ENCODE measurements at regions not wholly inside any gene's neighbourhood (a gene's known extent, or its start where the extent isn't known, plus 50 kb on each side); places are given as distances from the start of the nearest gene placed in this dataset.
A peak's percentile ranks its signal among the peaks of the same experiment; 100 is the strongest.

DNA sequence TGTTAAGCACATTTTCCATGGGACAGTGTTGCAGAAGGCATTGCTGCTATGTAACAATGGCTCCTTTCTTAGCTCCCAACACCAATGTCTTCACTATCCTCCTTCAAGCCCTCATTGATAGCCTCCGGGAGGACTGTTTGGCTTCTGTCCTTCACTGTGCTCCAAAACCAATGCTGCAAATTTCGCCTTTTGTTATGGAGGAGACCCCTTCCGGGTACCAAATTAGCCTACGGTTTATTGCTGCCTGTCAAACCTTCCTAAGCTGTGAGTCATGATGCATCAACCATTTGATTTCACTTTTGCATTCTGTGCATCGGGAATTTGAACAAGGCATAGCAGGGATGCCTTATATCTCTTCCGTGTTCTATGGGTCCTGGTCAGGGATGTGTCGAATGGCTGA lies 432.9 kb downstream of the GATA3 start:
- no peak for DNase-seq (ENCODE audit: low spot score)

DNA sequence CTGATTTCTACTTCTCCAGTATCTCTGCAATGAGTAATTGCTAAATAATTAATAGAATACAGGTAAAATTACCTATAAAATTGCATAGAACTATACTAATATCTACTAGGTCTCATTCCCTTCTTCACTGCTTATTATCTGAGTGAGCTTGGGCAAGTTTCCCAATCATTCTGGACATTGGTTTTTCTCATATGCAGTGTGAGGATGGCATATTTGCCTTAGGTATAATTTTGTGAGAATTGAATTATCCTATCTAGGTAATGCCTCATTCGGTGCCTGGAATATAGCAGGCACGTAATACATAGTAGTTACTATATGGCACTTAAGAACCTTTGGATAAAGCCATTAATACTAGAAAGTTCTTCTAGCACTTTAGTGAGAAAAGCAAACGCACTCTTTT lies 434.7 kb downstream of the GATA3 start:
- no peak for DNase-seq (ENCODE audit: low spot score)

DNA sequence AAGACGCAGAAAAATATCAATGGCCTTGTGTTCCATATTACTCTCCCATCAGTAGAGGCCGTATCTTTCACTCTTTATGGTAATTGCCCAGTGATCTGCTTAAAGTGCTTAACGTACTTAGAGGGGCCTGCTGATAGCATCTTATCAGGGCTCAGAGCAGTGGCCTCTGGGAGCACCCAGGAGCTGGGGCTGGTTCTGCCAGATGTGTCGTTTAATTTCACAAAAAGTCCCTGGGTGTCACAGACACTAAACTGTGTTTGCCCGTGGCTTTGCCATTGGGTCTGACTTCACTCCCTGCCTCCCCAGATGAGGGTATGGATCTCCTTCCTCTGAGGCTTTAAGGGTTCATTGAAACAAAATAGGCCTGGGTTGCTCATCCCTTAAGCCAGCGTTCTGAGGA lies 435.3 kb downstream of the GATA3 start:
- no peak for DNase-seq (ENCODE audit: low spot score)

DNA sequence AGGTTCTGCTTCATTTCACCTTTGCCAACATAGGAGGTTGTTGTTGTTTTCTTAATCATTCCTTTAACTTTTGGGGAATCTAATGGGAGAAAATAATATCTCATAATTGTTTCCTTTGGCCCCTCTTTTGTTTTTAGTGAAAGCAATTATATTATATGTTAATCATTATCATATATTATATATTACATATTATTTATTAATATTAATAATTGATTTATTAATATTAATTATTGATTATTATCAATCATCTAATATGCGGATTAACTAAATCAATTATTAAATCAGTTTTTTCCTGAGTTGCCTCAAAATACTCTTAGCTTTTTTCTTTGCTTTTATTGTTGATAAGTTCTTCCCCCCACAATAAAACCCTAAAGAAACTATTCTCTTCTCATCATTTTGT lies 443.8 kb downstream of the GATA3 start:
- no peak for DNase-seq (ENCODE audit: low spot score)

DNA sequence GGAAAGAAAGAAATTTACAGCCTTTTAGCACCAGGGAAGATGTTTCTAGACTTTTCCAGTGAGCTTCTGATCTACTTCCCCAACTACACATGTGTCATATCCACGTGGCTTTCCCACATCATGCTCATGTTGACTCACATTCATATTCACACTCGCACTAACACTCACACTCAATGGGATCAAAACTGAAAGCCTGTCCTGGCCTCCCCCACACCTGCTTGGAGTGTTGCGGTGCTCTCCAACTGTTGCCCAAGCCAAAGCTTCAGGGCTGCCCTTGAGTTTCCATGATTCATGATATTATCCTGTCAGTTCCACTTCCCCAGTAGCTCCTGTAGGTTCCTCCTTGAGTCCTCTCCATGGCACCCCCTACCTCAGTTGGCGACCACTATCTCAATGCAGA lies 444.4 kb downstream of the GATA3 start:
- DNase-seq (ENCODE audit: low spot score): no peak

DNA sequence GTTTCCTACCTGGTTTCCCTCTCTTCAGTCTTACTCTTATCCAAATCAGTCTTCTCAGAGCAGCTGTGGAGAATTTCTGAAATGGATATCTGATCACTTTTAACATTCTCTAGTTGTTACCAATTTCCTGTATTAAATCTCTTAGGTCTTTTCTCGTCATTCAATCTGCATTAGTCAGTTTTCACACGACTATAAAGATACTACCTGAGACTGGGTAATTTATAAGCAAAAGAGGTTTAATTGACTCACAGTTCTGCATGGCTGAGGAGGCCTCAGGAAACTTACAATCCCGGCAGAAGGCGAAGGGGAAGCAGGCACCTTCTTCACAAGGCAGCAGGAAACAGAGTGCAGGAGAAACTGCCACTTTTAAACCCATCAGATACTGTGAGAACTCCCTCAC lies 444.8 kb downstream of the GATA3 start:
- DNase-seq (ENCODE audit: low spot score): no peak

DNA sequence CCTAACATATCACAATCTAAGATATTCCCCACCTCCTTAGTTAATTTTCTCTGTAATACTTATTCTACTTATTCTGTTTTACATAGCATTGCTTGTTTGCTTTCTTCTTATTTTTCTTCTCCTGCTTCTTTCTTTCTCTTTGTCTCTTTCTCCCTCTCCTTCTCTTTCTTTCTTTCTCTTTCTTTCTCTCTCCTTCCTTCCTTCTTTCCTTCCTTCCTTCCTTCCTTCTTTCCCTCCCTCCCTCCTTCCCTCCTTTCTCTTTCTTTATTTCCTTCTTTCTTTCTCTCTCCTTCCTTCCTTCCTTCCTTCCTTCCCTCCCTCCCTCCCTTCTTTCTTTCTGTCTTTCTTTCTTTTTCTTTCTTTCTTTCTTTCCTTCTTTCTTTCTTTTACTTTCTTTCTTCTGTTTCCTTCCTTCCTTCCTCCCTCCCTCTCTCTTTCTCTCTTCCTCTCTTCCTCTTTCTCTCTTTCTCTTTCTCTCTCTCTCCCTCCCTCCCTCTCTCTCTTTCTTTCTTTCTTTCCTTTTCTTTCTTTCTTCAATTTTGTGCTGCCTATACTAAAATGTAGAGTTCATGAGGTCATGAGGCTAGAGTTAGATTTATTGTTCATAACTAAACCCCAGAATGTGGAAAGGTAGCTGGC lies 445.4 kb downstream of the GATA3 start:
- no peak for DNase-seq (ENCODE audit: low spot score)

DNA sequence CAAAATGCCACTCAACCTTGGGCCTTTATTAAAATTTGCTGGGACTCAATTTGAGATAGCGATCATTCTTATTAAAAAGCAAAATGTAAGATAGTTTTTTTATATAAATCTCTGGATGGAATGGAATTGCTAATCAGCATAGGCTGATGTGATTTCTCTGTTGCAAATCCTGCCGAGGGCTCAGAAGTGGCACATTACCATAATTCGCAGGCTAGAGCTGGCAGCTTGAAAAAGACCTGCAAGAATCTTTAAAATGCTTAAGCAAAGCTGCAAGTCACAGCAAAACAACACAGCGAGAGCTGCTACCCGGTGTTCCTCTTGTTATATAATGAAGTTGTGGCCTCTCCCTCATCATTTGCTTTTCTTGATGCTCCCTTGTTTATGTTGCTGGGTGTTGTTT lies 448.1 kb downstream of the GATA3 start:
- no peak for DNase-seq (ENCODE audit: low spot score)

DNA sequence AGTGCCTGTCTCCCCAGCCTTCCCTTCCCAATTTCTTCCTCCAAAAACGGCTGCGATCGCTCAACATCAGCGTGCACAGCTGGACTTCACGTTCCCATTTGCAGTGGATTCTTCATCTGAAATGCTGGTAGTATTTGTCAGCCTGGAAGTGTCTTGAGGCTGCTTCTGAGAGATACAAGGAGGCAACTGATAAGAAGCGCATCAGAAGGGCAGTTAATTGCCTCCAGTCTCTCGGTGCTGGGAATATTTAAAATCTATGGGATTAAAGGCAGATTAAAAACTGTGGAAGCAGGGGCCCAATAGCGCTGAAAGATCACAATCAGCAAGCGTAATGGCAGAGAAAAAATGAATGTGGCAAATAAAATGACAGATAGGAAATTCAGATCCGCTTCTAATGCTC lies 450.0 kb downstream of the GATA3 start:
- DNase-seq (ENCODE audit: low spot score): no peak

DNA sequence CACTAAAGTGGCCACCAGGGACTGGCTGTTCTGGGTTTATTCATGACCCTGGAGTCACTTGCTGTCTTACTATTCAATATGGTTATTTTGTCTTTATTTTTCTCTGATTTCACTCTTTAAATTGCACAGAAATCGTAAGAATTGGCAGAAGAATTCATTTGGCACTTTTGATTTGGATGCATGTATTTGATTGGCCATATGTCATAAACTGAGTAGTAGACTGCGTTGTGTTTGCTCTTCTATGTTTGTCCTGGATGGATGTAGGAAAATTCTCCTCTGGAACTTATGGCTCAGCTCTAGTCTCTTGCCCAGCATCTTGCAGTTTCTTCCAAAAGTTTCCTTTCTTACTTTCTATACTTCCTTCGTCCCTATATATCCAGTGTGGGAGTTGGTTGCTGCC lies 452.7 kb downstream of the GATA3 start:
- no peak for DNase-seq (ENCODE audit: low spot score)

DNA sequence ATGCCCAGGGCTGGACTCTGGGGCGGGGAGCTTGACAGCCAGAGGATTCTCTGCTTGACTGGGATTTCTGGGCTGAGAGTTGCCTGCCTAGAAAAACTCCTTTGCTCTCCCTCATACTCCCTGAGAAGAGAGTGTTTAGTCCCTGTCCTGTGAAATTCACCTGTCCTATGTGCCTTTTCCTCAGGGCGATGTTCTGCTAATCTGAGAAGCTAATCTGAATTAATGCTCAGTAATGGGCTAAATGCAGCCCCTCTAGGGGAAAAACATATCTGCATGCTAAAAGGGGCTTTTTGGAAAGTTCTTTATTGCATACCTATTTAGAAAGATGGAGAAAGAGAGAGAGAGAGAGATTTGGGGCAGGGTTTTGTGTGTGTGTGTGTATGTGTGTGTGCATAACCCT lies 454.4 kb downstream of the GATA3 start:
- DNase-seq (ENCODE audit: low spot score): no peak

DNA sequence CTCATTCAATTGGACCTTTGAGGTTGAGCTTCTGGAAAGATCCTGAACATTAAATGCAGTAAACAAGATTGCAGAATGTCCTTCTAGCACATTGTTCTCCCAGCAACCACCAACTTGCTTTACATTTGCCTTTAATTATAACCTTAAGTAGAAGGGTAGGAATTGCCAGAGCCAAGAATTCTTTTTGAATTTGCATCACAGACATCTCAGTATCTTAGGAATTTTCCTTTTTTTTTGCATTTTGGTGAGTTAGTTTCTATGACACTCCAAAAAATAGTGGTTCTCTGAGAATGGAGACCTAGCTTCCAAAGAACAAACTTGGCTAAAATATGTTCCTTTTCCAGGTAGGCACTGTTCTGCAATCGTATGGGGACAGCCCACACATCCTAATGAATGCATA lies 456.0 kb downstream of the GATA3 start:
- no peak for DNase-seq (ENCODE audit: low spot score)

DNA sequence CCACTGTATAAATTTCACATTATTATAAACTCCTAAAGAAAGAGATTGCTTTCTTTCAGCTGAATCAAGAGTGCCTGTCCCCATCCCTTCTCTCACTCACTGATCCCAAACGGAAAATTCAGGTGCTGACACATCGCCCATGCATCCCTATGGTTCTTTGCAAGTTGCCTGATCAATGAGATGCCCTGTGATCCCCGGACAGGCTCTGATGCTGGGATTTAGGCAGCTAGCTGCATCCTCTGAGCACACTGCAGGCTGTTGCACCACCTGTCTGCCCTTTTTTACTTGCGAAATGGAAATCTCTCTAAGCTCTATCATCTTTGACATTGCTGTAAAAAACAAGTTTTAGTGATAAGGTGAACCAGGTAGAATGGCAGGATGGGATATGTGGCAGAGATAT lies 456.5 kb downstream of the GATA3 start:
- DNase-seq (ENCODE audit: low spot score): no peak

DNA sequence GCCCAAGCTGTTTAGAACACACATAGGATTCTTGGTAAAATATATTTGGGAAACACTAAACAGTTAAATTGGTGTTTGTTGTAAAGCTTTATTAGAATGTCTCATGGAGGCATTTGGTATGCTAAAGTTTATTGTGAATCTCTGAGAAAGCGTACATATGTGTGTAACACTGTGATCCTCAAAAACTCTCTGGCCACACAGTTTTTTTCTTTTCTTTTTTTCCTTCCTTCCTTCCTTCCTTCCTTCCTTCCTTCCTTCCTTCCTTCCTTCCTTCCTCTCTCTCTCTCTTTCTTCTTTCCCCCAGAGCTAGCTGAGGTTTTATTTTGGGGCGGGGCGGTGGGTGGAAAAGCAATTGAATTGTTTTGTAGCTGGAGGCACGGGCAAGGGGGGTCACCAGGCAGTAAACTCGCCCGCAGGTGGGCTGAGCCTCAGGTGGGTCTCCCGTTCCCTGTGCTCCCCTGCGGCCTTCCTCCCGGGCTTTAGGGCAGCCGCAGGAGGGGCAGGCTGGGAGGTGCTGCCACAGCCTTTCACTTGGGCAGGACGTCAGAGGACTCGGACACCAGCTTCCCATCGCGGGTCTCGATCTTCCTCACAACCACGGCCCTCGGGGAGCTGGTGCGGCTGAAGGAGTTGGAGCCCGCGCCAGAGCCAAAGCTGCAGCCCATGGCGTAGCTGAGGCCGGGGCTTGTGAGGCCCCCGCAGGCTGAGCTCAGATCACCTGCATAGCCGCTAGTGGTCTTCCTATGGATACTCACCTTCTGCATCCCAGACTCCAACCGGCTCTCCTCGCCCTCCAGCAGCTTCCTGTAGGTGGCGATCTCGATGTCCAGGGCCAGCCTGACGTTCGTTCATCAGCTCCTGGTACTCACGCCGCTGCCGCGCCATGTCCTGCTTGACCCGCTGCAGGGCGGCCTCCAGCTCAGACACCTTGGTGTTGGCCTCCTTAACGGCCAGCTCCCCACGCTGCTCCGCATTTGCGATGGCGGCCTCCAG lies 459.0 kb downstream of the GATA3 start:
- DNase-seq (ENCODE audit: low spot score): no peak

DNA sequence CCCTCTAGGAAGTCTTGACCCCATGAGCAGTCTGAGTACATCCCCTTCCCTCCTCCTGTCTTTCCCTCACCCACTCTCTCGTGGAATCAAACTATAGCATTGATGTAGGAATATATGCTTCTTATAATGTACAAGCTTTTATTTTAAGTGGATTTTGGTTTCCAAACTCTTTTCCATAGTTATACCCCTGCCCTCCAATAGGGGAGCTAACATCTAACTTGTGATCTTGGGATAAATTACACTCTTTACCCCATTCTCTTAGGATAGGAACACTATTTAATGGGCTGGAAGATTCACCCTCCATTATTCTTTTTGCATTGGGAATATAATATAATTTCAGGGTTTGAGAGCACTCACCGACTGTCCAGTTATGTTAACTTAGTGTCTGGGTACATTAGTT lies 465.9 kb downstream of the GATA3 start:
- no peak for DNase-seq (ENCODE audit: low spot score)

DNA sequence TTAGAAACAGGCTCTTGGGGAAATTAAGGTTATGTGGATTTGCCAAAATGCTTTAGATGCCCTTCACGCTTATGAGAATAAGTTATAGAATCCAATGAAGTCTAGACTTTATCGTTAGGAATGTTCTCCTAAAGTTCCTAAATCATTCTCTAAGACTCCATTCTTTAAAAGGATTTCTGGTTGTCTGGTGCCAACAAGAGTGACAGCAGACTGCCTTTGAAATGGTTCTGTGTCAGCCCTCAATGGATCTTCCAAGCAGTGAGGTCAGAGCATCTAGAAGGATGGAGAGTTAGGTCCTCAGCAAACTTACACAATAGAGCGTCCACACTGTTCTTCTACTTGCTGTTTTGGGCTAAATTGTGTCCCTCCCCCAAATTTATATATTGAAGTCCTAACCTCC lies 473.3 kb downstream of the GATA3 start:
- no peak for DNase-seq (ENCODE audit: low spot score)

DNA sequence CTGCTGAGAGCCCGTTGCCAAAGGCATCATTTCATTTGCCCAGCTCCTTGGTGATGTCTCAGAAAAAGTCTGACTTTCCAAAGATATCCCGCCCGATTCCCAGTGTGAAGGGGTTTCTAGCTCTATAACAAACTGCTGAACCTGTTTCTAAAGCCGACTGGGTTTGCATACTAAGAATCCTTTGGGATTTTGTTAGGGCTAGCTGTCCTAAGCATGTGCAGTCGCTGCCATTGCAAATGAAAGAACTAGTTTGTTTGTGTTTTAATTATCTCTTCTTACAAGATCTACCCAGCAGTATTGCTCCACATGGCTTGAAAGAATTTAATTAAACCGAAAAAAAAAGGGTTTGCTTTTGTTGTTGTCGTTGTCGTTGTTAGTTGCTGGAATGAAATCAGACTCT lies 476.6 kb downstream of the GATA3 start:
- no peak for DNase-seq (ENCODE audit: low spot score)

DNA sequence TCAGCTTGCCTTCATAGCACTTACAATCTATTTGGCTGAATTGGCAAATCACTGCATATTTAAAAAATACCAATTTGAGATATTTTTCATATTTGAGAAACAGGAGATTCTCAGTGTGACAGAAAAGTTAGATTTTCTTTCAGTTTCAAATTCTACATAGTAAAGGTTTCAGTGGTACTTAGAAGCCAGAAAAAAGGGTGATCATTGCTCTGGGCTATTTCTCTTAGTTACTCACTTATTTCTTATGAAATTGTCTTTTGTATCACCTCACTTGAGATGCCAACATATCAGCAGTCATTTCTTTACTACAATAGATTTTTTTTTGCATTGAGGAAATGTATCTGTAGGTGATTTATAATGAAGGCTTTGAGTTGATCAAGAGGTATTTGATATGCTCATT lies 478.2 kb downstream of the GATA3 start:
- no peak for DNase-seq (ENCODE audit: low spot score)

DNA sequence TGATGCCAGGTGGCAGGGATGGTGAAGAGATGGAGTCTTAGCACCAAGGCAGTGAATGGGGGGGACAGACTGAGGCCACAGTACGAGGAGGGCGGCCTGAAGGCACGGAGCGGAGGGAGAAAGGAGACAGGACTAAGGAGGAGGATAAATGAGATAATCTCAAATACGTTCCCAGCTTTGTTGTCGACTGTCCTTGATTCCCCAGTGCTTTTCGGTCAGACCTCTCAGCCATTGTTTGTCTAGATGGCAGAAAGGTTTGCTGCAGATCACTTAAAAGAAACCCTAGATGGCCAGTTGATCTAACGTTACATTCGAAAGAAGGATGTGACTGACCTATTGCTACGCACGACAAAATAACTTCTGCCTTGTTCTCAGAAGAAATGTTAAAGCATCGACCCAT lies 479.0 kb downstream of the GATA3 start:
- no peak for DNase-seq (ENCODE audit: low spot score)

DNA sequence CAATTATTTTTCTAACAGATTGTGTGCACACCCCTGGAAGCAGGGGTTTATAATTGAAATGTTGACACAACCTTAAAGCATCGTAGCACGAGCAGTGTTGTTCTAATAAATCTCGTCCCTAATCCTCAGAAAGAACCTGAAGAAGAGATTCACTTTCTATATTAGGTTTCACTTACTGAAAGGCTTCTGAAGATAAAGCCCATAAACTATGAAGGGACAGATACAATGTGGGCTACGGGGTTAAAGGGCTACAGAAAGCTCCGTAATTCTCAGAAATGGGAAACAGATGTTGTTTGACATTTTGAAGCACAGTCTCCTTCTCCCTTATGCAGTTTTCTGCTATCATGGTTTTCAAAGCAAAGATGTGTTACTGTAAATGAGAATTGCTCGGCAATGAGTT lies 479.6 kb downstream of the GATA3 start:
- no peak for DNase-seq (ENCODE audit: low spot score)

DNA sequence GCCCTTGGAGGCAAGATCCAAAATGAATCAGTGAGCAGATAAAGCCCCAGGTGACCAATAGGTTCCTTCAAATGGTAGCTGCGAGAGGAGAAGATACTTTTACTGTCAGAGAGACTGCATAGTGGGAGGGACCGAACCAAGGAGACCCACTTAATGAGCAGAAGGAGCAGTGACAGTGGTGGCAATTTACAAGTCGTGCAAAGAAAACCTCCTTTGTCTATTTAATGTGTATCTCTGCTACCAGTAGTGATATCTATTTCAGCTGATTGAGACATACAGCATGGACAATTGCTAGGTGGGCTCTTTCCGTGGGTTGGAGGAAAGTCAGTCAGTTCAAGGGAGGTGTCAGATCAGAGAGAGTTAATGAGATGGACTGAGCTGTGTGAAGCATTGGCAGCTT lies 480.4 kb downstream of the GATA3 start:
- DNase-seq (ENCODE audit: low spot score): no peak

DNA sequence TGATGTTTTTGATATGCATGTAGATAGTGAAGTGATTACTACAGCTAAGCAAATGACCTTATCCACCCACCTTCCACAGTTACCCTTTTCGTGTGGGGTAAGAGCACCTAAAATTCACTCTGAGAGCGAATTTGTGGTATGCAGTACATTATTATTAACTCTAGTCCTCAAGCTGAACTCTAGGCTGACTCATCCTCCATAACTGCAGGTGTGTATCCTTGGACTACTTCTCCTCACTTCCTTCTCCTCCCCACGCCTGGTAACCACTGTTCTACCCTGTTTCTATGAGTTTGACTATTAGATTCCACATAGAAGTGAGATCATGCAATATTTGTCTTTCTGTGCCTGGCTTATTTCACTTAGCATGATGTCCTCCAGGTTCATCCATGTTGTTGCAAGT lies 484.6 kb downstream of the GATA3 start:
- DNase-seq (ENCODE audit: low spot score): no peak

DNA sequence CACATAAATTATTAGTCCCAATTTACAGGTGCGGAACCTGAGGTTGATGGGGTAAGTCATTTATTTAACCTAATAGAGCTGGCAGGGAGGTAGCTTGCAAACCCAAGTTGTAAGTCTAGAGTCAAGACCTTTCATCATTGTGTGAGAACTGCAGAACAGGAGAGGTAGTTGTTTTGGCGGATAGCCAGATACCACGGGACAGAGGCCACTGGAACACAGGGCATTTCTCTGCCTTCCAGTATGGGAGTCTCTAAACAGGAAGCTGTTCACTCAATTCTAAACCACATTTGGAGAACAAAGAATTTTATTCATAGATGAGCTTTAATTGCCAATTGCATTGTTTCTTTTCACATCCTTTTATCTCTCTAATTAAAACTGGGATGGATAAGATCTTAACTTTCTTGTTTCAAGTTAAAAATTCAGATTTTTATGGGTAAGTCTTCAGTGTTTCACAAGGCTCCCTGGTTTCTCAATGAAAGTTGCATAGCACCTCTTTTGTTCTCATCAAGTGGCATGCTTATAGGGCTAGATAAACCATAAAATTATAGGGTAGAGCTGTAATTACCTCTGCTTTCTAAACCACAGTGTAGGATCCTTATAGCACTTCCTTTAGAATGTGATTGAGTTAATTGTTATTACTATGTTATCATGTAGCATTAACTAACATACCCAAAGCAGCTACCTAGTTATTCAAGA lies 489.0 kb downstream of the GATA3 start:
- DNase-seq (ENCODE audit: low spot score): peak; percentile 84

All from SW480 (cell line).